ENCODE measurements at regions not wholly inside any gene's neighbourhood (a gene's known extent, or its start where the extent isn't known, plus 50 kb on each side); places are given as distances from the start of the nearest gene placed in this dataset.
"Not testable (repeated sequence)": the region's sequence is repeated elsewhere in the genome, so short reads cannot be mapped to it uniquely, and the experiment has no call there.

DNA sequence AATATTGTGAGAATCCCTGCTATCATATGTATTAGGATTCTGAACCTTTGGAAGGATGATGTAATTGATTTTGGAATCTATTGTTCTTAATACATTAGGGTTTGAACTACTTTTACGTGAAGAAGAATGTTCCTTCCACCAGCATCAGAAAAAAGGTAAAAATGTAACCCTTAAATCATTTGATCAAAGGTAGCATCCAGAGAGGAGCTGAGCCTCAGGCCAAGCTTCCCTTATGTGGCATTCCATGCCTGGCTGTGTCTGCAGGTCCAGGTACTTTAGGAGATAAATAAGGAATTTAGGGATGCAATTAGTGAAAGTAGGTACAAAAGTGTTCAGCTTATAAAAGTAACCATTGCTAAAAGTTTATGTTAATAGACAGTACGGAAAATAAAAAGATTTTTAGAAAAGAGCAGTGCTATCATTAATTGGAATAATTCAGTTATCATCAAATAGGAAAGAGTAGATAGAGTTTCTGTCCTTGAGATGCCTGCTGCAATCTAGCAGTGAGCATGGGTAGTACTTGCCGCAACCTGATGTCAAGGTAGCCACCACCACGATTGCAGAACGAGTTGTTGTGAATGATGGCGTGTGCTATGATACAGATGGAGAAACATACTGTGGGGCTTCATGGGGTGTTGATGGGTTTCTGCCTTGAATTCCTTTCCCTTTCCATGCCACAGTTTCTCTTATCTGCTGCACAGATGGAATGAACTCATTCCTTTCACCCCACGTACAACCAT, 228.8 kb downstream of the GATA3 start:
- no peak for DNase-seq (ENCODE audit: low read depth)

DNA sequence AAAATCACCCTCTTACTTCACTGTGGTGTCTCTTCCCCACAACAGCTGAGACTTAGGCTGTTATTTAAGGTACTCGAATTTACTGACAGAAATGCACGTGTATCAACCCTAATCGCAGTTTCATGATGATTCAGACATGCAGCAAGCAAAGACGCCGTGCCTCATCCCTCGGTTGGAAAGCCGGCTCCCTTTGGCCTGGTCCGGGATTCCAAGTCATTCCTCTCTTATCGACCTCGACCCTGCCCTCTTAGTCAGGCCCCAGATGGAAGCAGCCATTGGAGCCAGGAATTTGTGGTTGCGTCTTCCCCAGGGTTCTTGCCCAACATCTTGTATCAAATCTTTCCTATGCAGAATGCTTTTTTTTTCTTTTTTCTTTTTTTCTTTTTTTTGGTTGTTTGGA, 229.5 kb downstream of the GATA3 start:
- DNase-seq (ENCODE audit: low read depth), result no peak

DNA sequence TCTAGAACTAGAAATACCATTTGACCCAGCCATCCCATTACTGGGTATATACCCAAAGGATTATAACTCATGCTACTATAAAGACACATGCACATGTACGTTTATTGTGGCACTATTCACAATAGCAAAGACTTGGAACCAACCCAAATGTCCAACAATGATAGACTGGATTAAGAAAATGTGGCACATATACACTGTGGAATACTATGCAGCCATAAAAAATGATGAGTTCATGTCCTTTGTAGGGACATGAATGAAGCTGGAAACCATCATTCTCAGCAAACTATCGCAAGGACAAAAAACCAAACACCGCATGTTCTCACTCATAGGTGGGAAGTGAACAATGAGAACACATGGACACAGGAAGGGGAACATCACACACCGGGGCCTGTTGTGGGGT, 231.5 kb downstream of the GATA3 start:
- not testable (repeated sequence) for DNase-seq (ENCODE audit: low read depth)

DNA sequence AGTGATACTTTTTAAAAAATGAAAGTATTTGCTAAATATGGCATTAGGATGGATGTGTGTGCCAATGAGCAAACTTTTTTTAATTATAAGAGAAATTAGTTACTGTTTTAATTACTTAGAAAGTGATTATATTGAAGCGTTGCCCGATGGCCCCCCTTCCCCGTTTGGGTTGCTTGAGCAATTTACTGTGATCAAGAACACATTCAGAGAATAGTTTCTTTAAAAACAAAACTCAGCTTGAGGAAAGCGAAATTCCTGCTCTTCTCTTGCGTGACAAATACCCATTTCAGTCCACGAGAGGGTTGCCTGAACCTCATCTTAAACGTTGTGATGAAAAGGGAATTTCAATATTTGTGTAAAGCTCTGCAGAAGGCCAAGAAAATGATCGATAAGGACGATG, 234.1 kb downstream of the GATA3 start:
- no peak for DNase-seq (ENCODE audit: low read depth)

DNA sequence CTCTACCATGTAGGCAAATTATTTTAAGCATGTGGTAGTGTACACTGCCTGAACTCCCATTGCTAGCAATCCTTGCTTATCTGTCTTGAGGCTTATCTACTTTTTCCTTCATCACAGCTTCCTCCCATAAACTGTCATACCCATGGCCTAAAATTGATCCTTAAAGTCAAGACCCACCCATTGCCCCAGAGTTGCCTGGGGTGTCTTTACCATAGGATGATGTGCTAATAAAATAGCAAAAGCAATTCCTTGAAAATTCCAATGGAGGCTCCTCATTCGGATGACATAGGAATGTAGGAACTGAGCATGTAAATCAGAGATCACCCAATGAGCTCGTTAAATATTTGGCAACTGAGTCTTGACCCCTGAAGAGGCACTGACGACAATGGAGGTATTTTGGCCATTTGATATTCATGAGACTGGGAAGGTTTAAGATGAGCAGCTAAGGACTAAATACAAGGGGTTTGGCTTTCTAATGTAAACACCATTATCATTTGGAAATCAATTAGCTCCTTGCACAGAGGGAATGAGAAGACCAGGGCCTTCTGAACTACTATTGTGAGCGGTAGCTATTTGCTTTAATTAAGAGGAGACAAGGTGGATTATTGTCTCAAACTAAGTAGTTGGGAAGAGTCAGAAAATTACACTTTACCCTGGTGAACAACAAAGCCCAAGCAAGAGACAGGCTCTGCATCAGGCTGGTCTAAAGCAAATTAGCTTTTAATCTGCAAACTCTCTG, 234.9 kb downstream of the GATA3 start:
- DNase-seq (ENCODE audit: low read depth), result no peak

DNA sequence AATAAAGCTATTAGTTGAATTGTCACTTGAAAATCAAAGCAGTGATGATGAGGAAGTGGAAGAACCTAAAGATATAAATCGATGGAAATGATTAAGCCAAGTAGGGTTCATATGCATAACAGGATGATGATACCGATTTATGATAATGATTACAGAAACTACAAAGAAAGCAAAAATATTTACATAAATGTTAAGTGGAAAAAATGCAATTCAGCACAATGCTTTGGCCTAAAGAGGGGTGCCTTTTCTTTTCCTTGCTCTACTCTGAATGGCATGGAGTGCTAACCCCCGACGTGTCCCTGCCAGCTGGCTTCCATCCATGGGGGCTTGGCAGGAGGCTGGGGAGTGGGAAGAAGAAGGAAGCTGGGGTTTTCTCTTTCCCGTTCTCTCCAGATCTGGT, 240.3 kb downstream of the GATA3 start:
- no peak for DNase-seq (ENCODE audit: low read depth)

DNA sequence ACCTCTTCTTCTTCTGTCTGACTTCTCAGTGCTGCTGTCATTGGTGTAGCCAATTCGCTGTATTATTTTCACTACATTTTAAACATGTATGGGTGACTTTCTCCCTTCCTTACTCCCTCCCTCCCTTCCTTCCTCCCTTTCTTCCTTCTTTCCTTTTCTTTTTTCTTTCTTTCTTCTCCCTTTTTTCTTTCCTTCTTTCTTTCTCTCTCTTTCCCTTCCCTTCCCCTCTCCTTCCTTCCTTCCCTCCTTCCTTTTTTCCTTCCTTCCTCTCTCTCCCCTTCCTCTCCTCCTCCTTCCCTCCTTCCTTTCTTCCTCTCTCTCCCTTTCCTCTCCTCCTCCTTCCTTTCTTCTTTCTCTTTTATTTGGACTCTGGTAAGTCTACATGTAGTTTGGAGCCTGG, 240.8 kb downstream of the GATA3 start:
- no peak for DNase-seq (ENCODE audit: low read depth)

DNA sequence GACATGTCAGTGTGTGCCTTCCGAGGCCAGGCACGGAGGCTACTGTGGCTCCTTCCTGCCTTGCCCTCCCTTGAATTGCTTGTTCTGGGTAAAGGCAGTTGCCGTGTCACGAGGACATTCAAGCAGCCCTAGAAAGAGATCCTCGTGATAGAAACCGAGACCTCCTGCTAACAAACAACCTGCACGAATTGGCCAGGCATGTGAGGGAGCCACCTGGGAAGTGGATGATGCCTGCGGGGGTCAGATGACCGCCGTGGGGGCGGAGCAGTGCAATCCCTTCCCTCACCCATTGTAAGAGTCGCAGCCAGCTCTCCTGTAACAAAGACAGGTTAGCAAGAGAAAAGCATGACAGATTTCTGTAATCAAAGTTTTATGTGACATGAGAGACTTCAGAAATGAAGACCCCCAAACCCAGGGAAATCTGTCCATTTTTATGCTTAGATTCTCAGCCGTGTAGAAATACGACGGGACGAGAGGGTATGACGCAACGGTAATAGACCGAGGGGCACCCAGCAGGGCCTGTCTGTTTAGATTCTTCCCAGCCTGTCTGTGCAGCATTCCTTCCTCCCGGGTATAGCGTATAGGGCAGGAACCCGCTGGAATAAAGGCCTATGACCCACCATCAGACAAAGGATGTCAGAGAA, 241.7 kb downstream of the GATA3 start:
- DNase-seq (ENCODE audit: low read depth), result no peak

DNA sequence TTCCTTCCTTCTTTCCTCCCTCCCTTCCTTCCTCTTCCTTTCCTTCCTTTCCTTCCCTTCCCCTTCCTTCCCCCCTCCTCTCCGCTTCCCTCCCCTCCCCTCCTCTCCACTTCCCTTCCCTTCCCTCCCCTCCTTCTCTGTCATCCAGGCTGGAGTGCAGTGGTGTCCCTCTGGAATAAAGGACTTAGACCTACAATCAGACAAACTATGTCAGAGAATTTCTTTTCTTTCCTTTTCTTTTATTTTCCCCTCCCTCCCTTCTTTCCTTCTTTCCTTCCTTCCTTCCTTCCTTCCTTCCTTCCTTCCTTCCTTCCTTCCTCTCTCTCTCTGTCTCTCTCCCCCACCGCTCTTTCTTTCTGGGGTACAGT, 242.2 kb downstream of the GATA3 start:
- DNase-seq (ENCODE audit: low read depth), result no peak

DNA sequence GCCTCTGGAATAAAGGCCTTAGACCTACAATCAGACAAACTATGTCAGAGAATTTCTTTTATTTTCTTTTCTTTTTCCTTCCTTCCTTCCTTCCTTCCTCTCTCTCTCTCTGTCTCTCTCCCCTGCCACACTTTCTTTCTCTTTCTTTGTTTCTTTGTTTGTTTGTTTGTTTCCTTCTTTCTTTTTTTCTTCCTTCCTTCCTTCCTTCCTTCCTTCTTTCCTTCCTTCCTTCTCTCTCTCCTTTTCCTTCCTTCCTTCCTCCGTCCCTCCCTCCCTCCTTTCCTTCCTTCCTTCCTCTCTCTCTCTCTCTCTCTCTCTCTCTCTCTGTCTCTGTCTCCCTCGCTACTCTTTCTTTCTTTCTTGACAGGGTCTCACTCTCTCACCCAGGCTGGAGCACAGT, 242.6 kb downstream of the GATA3 start:
- no peak for DNase-seq (ENCODE audit: low read depth)

DNA sequence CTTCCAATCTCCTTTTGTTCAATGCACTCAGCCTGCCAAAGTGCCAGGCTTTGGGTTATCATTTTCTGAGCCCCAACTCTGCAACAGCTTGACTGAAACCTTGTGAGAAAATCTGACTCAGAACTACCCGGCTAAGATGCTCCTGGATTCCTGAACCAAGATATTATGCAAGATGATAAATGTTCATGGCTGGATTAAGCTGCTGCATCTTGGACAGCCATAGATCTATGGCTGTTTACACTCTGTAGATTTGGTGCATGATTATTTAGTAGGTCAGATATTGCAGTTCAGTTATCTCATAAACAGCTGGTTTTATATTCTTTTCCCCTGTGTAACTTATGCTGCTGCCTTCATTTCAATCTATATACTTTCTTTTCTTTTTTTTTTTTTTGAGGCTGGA, 243.5 kb downstream of the GATA3 start:
- no peak for DNase-seq (ENCODE audit: low read depth)

DNA sequence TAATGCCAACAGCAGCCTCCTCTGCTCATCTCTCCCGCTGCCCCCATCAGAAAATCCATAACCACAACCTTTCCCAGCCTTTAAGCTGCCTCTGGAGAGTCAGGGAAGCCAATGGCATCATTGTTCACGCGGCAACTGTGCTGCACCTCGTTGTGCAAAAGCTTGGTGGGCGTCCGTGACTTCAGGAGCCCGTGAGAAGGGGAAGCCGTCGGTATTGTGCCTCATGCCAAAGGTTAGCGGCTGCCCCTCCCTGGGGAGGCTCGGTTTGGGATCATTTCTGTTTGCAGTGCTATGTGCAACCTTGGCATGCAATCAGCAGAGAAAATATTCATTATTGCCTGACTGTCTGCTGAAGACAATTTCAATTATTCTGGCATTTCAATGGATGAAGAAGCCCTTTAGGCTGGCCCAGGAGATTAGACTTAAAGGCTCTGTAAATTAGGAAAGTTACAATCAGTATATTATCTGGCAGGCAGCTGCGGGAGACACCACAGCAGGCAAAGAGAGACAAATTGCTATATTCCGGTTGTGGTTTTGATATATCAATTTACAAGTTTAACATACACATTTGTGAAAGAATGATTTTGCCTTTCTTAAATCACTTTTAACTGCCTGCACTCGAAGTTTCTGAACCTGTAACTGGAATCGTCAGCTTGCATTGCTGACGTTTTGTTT, 244.5 kb downstream of the GATA3 start:
- no peak for DNase-seq (ENCODE audit: low read depth)

DNA sequence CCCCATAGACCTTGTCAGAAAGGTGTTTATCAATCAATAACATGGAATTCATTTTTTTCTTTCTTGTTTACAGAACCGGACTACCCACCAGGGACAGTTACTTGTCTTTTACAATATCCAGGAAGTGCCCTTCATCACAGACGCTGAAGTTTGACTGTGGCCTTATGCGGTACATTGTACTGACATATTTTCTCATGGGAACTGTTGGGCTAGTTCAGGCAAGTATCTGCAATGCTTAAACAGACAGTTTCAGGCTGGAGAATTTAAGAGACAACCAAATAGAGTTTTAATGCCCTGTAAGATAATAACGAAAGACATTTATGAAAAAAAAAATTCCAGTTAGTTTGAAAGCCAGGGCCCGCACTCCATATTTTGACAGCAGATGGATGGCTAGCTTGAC, 246.4 kb downstream of the GATA3 start:
- DNase-seq (ENCODE audit: low read depth), result no peak

DNA sequence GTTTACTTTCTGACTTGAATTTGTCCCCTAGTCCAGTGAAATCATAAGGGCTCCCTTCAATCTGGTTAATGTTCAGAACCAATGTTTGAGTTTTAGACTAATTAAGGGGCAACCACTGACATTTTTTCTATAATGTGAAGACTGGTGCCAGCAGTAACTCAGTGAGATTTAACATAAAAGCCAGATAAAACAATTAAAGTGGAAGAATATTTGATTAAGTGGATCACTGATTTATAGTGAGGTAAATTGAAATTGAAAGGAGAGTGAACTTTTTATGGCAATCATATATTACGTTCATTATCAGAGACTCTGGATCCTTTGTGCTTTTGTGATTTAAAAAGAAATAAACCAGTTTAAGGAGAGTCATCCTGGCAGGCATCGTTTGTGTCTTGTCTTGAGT, 246.8 kb downstream of the GATA3 start:
- DNase-seq (ENCODE audit: low read depth), result no peak

DNA sequence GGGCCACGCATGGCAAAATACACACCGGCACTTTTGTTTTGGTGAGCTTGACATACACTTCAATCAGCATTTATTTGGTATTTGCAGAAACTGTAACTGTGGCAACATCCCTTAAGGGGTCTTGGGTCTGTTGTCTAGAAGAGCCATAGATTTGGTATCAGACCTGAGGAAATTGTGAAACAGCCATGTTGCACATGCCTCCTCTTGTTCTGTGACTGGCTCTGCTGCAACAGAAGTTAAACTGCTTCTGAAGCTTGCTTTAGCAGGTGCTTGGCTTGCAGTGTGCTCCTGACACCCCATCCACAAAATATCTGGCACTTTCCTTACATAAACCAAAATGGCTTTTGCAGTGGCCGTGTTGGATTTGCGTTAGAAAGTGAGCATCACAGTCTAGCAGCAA, 247.3 kb downstream of the GATA3 start:
- no peak for DNase-seq (ENCODE audit: low read depth)

DNA sequence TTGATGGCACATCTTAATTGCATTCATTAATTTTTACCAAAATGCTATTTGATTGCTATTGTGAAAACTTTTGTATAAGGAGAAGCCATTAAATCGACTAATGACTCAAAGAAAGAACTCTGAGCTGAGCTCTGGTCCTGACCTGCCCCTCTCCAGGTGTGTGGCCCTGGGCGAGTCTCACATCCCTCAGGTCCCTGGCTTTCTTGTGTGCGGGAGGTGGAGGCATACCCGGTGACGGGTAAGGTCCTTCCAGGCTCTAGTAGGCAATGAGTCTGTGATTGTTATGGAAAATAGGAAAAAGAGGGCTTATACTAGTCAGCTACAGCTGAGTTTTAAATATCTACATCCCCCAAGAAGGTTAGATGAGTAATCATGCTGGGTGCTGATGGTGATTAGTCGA, 248.1 kb downstream of the GATA3 start:
- no peak for DNase-seq (ENCODE audit: low read depth)

DNA sequence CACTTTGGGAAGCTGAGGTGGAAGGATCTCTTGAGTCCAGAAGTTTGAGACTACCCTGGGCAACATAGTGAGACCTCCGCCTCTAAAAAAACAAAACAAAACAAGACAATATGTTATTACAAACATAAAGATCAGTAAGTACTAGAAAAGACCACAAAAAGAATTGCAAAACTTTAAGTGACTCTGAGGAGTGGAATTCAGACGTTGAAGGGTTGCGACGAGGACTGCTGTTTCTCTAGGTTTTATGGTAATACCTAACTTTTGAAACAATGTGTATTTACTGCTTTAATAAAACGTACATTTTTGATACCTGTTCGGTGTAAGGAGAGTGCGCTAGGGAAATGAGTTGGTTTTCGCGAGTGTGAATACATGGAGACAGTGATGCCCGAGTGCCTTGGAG, 250.4 kb downstream of the GATA3 start:
- DNase-seq (ENCODE audit: low read depth), result no peak

DNA sequence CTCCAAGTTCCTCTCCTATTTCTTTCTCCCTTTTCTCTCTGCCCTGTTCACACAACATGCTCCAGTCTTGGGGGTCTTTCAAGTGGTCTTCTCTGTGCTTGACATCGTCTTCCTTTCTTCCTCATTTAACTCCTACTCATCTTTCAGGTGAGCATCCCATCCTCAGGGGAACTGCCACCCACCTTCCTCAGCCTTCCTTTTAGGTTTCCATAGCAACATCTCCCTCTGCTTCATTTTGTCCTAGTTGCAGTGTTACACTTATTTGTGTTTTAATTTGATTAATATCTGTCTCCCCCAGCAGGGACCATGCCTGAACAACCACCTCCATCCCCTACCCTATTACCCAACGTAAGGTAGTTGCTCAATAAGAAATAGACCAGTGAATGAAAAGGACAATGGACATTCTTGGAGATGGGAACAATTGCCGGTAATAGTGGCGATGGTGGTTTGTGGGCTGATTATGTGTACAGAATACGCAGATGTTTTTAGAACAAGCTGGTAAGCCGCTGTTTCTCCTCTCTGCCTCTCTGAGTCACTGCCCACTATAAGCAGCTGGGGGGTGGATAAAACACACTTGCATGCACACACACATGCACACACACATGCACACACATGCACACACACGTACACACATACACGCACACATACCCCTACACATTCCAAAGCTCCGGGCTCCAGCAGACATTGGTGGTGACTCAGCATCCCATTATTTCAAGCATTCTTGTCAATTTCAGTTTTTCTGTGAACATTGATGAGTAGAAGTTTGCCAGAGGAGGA, 251.6 kb downstream of the GATA3 start:
- no peak for DNase-seq (ENCODE audit: low read depth)

DNA sequence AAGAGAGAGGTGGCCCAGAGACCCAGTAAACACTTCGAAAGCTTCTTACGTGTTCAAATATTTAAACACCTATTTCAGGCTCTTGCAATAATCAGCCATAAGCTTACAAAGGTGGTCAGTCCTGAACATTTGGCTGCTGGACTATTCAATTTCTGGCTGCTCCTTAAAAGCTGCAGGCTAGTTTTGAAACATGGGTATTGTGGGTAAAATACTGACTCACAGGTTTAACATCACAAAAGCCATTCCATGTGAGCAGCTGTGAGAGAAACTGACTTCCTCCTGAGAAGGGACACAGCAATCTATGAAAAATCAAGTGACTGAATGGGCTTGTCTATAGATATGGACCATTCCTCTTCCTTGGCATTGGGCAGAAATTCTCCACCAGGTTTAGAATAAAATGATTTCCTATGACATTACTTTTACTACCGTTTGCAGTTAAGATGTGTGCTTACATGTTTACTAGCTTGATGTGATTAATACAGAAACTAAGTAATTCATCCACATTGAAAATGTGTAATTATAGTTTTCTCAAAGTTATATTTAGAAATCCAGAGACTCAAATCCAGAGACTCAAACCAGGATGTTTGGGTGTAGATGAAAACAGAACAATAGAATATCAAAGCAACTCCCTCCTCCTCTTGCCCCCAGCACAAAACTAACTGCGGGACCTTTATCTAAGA, 252.3 kb downstream of the GATA3 start:
- no peak for DNase-seq (ENCODE audit: low read depth)

DNA sequence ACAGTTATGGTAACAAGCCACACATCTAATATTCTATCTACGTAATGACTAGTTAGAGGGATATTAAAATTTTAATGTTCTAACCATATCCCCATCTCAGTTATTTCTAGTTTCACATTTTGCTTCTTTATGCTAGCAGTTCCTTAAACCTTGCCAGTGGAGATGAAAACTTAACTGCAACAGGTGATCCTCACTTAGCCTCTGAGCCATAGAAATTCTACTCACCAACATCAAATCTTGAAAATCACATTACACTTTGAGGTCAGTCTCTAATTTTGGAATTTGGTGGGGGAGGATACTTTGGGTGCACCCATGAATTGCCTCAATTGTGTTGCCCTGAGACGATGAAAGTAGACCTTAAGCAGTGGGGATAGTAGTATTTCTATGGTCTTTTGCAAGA, 256.4 kb downstream of the GATA3 start:
- DNase-seq (ENCODE audit: low read depth), result no peak

DNA sequence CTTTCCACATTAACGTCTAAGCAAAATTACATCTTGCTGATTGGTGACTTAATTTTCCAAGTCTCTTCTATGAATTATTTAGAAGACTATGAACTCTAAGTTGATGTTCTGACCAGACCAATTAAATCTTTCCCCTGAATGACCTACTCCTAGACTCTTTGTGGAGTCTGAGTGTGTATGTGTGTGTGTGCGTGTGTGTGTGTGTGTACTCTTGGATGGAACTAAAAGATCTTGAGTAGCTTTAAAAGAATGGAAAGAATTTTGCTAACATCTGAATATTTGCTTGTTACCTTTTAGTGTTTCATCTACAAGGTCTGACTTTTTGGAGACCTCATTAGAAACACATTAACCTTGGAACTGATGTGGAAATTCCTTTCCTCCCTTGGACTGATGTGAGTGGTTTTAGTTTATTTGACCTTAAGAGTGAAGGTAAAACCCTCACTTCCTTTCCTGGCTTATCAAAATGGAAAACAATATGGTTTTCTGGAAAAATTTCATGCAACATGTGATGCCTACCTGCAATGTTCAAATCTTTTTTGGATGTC, 257.1 kb downstream of the GATA3 start:
- DNase-seq (ENCODE audit: low read depth), result no peak

Measured in fibroblast of the conjunctiva (primary cell).